ENCODE measurements at regions not wholly inside any gene's neighbourhood (a gene's known extent, or its start where the extent isn't known, plus 50 kb on each side); places are given as distances from the start of the nearest gene placed in this dataset.
A peak's percentile ranks its signal among the peaks of the same experiment; 100 is the strongest.

DNA sequence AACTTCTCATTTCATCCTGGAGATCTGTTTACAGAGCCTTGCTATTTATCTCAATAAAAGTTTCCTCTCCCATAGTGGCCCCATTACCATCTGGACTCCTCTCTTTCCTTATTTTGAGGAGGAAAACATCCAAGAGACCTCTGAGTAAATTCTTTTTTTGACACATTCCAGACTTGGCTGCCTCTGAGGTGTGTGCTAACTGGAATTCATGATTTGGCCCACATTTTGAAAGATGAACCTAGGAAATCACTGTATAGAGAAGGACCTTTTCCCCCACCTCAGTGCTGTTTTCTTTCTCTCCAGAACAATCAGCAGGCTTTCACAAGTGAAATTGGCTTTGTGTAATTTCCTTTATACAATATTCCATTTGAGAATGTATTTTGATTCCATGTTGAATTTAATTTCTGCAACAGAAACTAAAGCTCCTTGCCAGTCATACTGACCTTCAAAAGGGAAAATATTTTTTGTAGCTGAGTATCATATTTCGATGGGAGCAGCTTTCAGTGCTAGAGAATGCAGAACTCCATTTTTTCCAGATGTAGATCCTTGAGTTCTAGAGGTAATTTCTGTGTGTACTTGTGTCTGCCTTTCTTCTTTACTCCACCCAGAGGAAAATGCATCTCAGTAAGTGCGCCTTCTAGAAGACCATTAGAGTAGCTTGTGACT is 244.9 kb upstream of the RGS6 start:
- ATAC-seq: no peak

DNA sequence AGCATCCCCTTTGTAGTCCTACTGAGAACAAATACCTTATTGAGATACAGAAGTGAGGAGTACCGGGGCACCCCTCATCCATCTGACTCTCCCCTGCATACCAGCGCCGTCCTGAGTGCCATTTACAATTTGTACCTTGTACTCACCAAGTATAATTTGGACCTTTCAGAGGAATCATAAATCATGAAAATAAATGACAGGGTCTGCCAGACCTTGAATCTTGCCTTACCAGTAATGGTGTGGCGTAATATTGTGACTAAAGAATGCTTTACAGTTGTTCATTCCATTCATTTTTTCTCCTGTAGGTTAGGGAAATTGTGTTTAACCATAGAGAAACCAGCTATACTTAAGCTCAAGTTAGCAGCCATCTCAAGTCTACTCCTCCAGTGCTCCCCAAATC is 243.7 kb upstream of the RGS6 start:
- no peak for ATAC-seq

DNA sequence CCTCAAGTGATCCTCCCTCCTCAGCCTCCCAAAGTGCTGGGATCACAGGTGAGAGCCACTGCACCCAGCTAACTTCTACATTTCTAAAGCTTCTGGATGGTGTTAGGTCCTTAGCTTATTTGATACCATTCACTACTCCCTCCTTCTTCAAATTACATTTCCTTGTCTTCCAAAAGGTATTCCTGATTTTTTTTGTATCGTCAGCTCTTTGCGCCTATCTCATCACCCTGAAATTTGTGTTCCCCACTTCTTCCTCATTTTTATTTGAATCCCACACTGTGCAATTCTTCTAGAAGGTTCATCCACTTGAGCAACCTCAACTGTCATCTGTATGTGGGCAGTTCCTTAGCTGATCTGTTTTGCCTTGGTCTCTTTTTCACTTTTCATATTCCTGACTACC is 241.8 kb upstream of the RGS6 start:
- ATAC-seq: no peak

DNA sequence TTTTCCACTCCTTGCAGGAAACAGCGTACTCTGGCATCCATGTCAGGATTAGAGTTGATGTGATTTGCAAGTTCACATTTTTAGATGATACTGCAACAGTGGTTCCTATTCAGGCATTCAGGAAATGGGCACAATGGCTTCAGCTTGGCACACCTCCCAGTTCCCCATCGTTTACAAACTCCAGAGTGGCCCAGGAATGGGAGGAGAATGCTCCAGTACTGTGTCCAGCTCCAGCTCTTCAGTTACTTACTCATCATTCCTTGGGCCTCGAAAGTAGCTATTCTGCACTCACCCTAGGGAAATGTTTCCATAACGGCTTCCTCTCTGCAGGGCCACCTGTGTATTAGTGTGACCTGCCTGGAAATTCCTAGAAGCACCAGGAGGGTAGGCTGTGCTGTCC is 239.7 kb upstream of the RGS6 start:
- ATAC-seq: no peak

DNA sequence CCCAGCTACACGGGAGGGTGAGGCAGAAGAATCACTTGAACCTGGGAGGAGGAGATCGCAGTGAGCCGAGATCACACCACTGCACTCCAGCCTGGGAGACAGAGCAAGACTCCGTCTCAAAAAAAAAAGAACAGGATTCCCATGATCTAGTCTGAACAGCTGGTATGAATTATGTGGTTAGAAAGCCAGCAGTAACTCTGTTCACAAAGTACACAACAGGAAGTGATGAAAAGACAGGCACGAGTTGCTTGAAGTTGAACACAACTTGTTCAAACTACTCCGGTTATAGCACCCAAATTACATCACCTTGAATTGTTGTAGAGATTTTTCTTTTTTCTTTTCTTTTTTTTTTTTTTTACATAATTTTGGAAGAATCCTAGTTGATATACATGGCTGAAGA is 238.8 kb upstream of the RGS6 start:
- no peak for ATAC-seq

DNA sequence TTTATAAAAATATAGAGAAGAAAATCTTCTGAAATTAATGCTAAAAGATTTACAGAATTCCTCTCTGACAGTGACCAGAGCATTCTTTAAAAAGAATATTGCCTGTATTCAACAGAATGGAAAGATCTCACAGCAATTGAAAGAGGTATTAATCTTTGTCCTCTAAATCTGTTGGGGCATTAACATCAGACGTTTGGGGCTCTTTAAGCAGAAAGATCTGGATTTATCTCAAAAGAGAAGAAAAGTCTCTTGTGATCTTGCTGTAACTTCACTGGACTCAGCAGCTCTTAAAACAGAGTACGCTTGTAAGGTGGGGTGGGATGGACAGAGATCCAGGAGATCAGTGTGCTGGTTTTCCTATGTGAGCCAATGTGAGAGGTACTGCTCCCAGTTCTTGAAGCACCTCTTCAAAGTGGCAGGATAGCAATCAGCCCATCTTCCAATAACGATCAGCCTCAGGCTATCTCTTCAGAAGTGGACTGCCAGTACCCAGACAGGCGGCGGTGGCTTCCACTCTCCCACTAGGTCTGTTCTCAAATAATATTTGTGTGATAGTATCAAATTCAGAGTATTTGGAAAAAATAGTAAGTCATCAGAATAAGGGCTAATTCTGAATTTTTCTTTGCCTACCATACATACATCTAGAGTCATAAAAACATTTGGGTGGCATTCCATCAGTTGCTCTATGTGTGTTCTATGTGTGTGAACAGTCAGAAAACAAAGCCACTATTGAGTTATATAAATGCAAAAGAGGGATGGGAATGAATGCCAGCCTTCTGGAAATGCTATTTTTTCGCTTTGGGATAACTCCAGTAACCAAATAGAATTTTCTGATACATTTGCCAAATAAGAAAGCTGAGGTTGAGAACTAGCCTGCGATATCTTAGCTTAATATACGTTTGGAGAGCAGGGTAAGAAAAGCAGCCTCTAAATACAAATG is 237.4 kb upstream of the RGS6 start:
- no peak for ATAC-seq

DNA sequence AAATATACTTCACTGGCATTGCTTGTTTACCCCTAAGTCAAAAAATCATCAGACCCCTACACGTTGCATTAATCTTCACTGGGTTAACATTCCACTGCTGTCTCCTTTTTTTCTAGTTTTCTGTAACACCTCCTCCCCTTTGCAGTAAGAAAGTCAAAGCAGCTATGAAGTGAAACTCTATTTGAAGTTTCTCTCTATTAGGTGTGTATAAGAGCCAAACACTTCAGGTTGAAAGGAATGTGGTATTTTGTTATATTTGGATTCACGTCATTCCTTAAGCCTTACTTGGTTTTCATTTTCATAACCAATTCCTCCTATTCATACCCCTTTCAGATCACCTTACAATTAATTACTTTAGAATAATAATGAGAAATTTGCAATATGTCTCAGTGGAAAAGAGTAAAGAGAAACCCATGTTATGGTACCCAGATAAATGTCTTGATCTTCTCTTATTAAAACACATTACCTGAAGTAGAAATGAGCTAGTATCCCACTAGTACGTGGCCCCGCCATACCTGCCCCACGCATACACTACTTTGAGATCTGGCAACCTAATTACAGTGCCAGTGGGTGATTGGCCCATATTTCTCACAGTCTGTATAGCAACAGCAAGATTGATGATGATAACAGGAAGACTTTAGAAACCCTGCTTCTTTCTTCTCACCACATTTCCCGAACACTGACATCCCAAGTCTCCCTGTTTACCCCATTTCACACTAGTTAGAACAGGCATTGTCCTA is 236.4 kb upstream of the RGS6 start:
- no peak for ATAC-seq

DNA sequence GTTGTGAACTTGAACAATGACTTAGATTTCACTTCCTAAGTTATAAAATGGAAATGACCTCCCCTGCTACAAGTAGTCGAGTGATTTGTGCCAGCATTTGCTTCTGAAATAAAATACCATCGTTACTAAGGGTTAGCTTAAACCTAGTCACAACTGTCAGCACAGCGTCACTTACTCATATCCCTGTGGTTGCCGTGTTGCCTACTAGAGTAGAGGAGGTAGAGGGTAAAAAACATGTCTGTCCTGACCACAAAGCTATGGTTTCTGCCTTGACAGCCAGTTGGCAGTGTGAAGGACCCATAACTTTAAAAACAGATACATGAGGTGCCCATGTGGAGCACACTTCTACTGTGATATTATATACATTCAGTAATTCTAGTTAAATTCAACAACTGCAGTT is 234.2 kb upstream of the RGS6 start:
- ATAC-seq: no peak

DNA sequence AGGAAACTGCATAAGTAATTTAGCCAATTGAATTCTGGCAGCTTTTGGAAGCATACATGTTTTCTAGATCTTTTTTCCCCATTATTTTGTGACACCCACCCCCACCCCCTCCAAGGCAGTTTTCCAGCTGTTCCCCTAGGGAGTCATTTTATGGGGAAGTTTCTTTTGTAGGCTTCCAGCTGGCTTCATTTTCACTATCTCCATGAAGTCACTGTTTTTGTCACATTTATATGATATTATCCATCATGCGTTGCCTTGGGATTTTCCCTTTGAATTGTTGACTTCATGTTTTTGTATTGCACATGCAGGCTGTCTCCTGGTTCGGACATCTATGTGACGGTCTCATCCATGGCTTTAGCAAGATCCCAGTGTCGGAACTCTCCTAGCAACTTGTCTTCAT is 233.6 kb upstream of the RGS6 start:
- ATAC-seq: no peak

DNA sequence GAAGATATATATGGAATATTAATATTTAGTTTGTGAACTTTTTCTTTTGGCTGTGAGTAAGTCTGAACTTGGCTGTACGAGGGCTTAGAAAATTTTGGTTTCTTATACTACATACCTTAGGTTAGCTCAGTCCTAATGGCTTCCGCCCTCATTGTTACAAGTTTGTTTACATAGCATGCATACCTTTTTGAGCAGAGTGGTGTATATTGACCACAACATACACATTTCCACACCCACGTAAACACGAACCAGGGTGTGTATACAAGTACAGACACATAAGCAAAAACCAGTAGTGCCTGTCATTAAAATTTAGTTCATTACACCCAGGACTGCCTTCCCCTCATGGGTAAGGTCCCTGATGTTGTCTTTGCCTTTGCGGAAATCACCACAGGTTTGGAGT is 230.2 kb upstream of the RGS6 start:
- ATAC-seq: peak; percentile 87

DNA sequence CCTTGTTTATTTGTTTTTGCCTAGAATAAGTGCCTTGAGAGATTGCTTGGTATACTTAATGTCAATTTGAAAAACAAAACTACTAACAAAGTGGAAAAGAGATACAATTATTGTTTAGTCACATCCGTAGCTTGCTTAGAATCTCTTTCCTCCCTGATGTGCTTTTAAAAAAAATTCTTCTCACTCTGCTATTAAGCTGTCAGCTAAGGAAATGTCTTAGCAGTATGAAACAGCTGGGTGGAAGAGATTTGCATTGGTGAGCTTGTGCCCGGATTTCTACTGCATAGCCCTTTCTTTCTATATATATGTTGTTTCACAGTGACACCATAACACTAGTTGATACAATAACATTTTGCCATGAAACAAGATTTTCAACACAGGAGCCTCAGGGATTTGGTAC is 229.4 kb upstream of the RGS6 start:
- ATAC-seq: no peak

DNA sequence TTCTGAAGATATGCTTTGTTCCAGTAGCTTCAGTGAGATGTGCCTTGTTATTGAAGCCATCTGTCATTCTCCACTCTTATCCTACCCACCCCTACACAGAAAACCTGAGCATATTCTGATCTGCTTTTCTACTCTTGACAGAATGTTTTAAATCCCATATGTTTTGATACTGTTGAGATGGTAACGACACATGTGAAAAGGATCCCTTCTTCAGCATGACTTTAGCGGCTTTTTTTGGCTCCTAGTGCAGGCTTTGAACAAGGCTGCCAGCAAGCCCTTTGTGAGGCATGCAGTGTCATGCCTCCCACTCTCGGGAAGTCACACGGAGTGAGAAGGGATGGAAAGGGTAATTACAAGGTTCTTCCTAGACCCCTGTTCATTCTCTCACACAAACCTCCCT is 228.8 kb upstream of the RGS6 start:
- ATAC-seq: no peak

DNA sequence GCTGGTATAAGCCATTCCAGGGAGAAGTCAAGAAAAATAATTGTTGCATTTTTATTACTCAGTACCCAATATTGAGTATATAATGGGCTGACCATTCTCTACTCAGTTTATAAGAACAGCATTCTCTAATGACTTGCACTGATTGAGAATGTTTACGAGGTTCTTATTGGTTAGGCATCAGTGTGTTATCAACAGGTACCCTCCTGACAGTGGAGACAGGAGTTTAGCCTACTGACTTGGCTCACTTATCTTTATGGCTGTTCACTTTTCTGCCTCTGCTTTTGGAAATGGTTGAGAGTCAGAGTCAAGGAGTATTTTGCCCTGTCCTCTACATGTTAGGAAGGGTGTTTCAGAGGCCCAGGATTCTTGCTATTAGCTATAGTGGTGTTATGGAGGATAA is 228.0 kb upstream of the RGS6 start:
- no peak for ATAC-seq

DNA sequence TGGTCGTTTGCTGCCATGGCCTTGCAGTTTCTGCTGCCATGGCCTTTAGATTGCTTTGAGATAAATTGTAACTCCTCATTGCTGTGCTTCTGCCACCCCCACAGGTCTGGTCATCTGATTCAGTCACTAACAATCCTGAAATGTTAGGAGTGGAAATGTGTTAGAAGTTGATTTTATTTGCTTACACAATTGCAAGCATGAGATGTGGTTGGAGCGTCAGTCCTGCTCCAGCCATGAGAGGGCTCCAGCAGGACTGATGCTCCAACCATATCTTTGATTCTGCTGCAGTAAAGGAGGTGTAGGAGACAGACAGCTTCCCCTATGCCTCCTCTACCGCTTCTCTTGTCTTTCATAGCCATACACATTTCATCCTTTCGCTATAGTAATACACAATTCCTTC is 226.8 kb upstream of the RGS6 start:
- no peak for ATAC-seq

DNA sequence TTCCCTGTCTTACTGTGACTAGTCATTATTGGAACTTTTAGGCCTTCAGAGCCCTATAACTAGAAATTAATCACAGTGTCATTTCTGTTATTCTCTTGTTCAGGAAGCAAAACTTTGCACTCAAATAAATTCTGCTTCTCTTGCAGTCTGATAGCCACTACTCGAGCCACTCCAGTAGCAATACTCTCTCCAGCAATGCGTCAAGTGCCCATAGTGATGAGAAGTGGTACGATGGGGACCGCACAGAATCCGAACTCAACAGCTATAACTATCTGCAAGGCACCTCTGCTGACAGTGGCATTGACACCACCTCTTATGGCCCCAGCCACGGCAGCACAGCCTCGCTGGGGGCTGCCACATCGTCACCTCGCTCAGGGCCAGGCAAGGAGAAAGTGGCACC is 223.2 kb upstream of the RGS6 start:
- no peak for ATAC-seq

DNA sequence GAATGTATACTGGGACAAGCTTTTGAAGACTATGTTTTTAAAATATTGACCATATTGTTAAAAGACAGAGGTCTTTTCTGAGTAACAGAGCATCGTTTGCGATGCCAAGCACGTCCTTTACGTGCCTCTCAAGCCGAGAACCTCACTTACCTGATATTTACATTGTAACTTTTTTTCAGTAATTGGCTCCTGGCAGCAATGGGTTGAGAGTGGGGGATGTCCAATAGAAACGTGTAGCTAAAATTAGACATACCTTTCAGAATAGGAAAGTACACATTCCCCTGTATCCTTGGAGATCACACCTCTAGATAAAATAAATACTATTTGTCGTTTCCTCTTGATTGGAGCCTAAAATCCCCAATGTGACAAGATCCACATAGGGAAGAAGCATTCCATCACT is 222.2 kb upstream of the RGS6 start:
- no peak for ATAC-seq

DNA sequence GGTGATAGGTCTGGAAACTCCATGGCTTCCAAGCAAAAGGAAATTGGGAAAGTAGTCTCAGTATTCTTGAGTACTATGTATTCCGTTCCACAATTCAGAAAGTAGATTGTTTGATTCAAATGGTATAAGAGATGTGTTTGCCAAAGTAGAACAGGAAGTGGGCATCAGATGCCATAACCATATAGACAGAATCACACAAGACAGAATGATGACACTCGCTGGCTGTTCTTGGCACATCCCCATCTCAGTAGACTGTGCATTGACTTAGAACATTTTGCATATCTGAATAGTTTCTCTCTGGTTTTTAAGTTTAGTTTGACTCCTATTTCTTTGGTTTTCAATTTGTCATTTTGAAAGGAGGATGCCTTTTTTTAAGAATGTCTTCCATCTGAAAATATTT is 221.1 kb upstream of the RGS6 start:
- ATAC-seq: no peak

DNA sequence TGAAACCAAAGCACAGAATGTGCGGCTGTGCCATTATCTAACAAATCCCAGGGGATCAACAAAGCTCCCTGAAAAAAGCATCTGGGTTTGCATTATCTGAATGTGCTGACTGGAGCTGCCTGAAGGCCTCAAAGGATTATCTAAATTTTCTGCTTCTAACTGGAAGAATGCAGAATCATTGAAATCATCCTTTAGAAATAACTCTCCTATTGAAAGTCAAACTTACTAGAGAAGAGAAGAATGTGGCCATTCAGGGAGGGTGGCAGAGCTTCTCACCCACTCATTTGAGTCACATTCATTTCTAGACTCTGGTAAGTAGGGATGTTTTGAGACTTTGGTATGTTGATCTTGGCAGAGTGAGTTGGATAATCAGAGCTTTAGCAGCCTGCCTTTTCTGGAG is 220.6 kb upstream of the RGS6 start:
- ATAC-seq: peak; percentile 44

DNA sequence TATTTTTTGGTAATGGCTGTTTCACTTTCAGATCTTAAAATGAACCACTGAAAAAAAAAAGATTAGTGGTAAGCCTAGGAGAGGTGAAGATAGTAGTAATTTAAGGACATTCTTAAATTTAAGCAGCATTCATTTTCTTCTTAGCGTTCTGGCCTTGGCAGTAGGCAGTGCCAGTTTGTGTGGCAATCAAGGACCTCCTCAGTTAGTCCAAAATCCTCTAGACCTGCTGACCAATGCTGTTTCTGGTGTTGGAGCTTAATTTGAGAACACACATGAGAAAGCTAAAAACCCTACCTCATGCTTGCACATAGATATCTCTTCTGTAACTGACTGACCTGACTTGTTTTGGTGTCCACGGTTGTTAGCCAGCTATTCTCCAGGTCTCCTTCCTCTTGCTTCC is 219.8 kb upstream of the RGS6 start:
- ATAC-seq: no peak

DNA sequence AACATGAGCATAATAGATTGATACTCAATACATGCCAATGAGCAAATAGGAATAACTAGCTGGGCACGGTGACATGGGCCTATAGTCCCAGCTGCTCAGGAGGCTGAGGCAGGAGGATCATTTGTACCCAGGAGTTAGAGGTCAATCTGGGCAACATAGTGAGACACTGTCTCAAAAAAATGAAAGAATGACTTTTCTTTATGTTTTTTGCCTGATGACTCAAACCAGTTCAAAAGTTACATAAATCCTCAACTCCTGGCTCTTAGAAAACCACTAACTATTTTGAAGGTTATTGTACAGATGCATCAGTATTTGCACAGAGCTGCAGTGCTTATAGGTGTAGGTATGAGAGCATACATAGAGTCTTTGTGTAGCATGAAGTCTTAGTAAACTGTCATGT is 219.2 kb upstream of the RGS6 start:
- no peak for ATAC-seq

DNA sequence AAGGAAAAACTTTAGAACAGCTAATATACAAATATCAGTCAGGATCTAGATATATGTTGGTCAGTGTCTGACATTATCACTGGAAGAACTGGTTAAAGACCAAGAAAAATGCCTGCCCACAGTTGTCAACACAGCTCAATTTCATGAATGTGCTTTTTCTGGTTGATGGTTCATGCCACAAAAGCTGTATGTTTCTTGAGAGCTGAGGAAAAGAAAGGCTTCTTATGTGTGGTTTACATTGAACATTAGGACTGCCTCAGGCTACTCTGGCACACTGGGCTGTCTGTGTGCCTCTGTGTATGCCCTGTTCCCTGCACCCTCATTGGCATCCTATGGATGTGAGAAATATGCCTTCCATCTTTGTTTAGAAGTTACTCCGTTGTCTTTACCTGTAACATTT is 218.8 kb upstream of the RGS6 start:
- ATAC-seq: no peak

DNA sequence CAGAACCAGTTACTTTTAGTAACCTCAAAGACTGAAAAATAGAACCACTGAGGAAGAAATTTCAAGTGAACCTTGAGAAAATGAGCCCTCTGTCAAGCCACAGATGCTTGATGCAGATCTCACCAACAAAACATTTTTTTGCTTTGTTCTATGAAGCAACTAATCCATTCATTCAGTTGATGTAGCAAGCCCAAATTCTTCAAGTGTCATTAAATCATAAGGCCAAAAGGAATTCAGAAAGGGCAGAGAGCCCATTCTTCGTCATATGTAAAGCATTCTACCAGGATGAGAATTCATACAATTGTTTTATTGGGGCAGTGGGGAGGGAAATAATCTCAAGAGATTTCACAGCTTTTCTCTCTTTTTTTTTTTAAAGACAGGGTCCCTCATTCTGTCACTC is 218.0 kb upstream of the RGS6 start:
- no peak for ATAC-seq

DNA sequence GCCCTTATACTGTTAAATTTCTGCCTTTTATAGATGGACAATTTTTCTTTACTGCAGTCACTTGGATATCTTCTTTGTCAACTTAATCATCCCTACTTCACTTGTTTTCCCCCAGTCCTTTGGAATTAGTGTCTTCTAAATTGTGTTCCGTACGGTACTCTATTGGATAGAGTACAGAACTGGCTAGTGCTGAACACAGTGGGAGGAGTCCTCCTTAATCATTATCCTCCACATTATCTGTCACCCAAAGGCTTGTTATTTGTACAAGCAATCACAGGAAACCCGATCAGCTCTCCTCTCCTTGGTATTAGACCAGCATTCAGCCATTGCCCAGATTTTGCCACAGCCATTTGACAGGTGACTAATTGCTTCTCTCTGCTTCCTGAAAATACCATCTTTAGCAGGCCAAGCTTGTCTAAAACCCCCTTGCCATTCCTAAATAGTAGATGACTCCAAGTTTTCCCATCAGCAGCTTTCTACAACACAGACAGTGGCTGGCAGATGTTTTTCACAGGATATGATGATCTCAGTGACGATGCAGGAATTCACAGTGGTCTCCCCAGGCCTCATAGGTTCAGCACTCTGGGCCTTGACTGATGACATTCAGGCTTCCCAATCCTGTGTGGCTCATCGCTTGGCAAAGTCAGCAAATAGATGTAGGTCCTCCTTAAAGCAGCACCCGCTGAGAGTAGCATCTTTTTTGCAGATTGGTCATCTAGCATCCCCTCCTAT is 216.0 kb upstream of the RGS6 start:
- ATAC-seq: no peak
